ENCODE measurements at regions not wholly inside any gene's neighbourhood (a gene's known extent, or its start where the extent isn't known, plus 50 kb on each side); places are given as distances from the start of the nearest gene placed in this dataset.

DNA sequence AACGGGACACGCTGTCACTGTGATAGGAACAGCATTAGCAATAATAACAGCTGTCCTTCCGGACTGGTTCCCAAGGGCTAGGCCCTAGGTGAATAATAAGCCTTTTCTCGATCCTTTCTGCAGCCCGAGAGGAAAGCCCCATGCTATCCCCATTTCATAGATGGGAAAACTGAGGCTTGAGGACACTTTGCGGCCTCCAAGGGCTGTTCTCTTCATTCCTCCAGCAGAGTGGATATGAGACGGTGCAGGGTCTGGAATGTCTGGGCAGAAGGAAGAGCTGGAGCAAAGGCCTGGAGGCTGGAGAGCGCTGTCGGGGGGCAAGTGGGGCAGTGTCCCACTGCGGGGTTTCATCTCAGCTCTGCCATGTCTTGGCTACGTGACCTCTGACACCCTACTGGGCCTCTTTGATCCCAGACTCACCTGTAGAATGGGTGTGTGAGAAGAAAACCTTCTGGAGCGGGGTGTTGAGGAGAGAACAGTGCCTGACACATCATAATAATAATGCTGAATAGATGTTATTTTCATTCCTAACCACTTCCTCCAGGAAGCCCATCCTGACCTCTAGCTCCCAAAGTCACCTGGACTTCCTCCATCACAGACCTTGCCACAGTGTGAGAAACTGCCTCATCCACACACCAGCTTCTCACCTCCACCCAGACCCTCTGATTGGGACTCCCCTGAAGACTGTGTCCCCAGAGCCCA is 74.8 kb downstream of the CEBPB start:
- H3K9ac ChIP-seq (ENCODE audit: control insufficient read depth, extremely low read depth, insufficient read depth, low read length), result no peak overlapping the region
- no peak for DNase-seq (ENCODE audit: low read depth, low spot score)
- dilution Hi-C loops (cut with MboI; ENCODE audit: extremely low pct_ligation_motif_present, low sequenced_read_pairs), result no loop called here

DNA sequence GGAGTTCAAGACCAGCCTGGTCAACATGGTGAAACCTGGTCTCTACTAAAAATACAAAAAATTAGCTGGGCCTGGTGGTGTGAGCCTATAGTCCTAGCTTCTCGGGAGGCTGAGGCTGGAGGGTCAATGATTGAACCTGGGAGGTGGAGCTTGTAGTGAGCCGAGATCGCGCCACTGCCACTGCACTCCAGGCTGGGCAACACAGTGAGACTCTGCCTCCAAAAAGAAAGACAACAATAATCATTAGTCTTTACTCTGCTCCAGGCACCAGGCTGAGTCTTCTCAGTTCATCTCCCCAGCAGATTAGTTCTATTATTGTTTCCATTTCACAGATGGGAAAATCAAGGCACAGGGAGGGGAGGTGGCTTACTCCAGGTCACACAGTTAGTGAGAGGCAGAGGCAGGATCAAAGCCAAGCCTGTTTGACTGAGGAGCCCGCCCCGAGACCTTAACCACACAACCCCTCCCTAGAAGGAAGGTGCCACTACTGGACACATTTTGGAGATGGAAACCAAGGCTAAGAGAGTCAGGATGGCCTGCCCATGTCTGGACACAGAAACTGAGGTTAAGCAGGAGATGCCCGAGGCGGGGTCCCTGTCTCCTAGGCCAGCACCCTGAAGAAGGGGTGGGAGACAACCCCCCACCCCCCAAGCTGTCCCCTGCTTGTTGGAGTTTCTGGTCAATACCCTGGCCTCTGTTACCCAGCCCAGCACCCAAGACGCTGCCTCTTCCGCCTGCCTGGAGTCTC is 75.8 kb downstream of the CEBPB start:
- Histone ChIP-seq H3K4me2 (ENCODE audit: control insufficient read depth, extremely low read depth, insufficient read depth, low read depth, low read length) (no peak overlapping the region), H4K20me1 (ENCODE audit: control insufficient read depth, extremely low read depth, insufficient read depth, low read length) (no peaks in the 10 kb centered on the region), H3K9ac (ENCODE audit: control insufficient read depth, extremely low read depth, insufficient read depth, low read length) (peak overlapping the region; percentile 15), H3K27me3 (ENCODE audit: control insufficient read depth, extremely low read depth, insufficient read depth, low read length) (no peaks in the 10 kb centered on the region), H3K9me3 (ENCODE audit: control insufficient read depth, low read depth, low read length) (no peaks in the 10 kb centered on the region), H3K27ac (ENCODE audit: control insufficient read depth, insufficient read depth, low read length) (no peak overlapping the region), H3K9me1 (ENCODE audit: control insufficient read depth, extremely low read depth, insufficient read depth, low read length) (no peaks in the 10 kb centered on the region), H3K4me1 (ENCODE audit: control insufficient read depth, extremely low read depth, insufficient read depth, low read length) (peaks cover 14% of the 10 kb centered on the region), H3K4me3 (ENCODE audit: control insufficient read depth in 2 of 3, extremely low read depth in 1 of 3, insufficient read depth in 2 of 3, low read depth in 1 of 3, low read length in 3 of 3) (no peak overlapping the region), H3K36me3 (ENCODE audit: control insufficient read depth in 2 of 2, extremely low read depth in 1 of 2, insufficient read depth in 2 of 2, low read length in 2 of 2) (no peaks in the 10 kb centered on the region), H3K79me2 (ENCODE audit: control insufficient read depth, insufficient read depth, low read length) (no peaks in the 10 kb centered on the region), H2AFZ (ENCODE audit: control insufficient read depth, low read length) (peak overlapping the region; percentile 64)
- no peak for DNase-seq (ENCODE audit: low read depth, low spot score)
- TF ChIP-seq, protein P1, sequence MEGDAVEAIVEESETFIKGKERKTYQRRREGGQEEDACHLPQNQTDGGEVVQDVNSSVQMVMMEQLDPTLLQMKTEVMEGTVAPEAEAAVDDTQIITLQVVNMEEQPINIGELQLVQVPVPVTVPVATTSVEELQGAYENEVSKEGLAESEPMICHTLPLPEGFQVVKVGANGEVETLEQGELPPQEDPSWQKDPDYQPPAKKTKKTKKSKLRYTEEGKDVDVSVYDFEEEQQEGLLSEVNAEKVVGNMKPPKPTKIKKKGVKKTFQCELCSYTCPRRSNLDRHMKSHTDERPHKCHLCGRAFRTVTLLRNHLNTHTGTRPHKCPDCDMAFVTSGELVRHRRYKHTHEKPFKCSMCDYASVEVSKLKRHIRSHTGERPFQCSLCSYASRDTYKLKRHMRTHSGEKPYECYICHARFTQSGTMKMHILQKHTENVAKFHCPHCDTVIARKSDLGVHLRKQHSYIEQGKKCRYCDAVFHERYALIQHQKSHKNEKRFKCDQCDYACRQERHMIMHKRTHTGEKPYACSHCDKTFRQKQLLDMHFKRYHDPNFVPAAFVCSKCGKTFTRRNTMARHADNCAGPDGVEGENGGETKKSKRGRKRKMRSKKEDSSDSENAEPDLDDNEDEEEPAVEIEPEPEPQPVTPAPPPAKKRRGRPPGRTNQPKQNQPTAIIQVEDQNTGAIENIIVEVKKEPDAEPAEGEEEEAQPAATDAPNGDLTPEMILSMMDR (optimal IDR thresholded peaks at IDR 0.05 in 1 of 3, IDR thresholded peaks at IDR 0.05 in 1 of 3, conservative IDR thresholded peaks at IDR 0.05 in 1 of 3; ENCODE audit: extremely low read depth in 1 of 3, insufficient read depth in 2 of 3, low read length in 3 of 3), result no peak
- no peak for TF ChIP-seq EZH2 (IDR thresholded peaks at IDR 0.05; ENCODE audit: low read length)
- no peak for FAIRE-seq
- dilution Hi-C loops (cut with MboI; ENCODE audit: extremely low pct_ligation_motif_present, low sequenced_read_pairs), result no loop called here

More for the DNA sequence above, 74.8 kb downstream of the CEBPB start:
- Histone ChIP-seq H3K9me1 (ENCODE audit: control insufficient read depth, extremely low read depth, insufficient read depth, low read length) (no peaks in the 10 kb centered on the region), H3K9me3 (ENCODE audit: control insufficient read depth, low read depth, low read length) (no peaks in the 10 kb centered on the region), H2AFZ (ENCODE audit: control insufficient read depth, low read length) (no peak overlapping the region), H3K4me1 (ENCODE audit: control insufficient read depth, extremely low read depth, insufficient read depth, low read length) (peaks cover 14% of the 10 kb centered on the region), H3K4me2 (ENCODE audit: control insufficient read depth, extremely low read depth, insufficient read depth, low read depth, low read length) (no peak overlapping the region), H3K79me2 (ENCODE audit: control insufficient read depth, insufficient read depth, low read length) (no peaks in the 10 kb centered on the region), H4K20me1 (ENCODE audit: control insufficient read depth, extremely low read depth, insufficient read depth, low read length) (no peaks in the 10 kb centered on the region), H3K27me3 (ENCODE audit: control insufficient read depth, extremely low read depth, insufficient read depth, low read length) (no peaks in the 10 kb centered on the region), H3K36me3 (ENCODE audit: control insufficient read depth in 2 of 2, extremely low read depth in 1 of 2, insufficient read depth in 2 of 2, low read length in 2 of 2) (no peaks in the 10 kb centered on the region), H3K4me3 (ENCODE audit: control insufficient read depth in 2 of 3, extremely low read depth in 1 of 3, insufficient read depth in 2 of 3, low read depth in 1 of 3, low read length in 3 of 3) (no peak overlapping the region), H3K27ac (ENCODE audit: control insufficient read depth, insufficient read depth, low read length) (no peak overlapping the region)
- no peak for TF ChIP-seq EZH2 (IDR thresholded peaks at IDR 0.05; ENCODE audit: low read length)
- TF ChIP-seq, protein P1 (optimal IDR thresholded peaks at IDR 0.05 in 1 of 3, IDR thresholded peaks at IDR 0.05 in 1 of 3, conservative IDR thresholded peaks at IDR 0.05 in 1 of 3; ENCODE audit: extremely low read depth in 1 of 3, insufficient read depth in 2 of 3, low read length in 3 of 3), result no peak
- FAIRE-seq, result no peak

Measured in keratinocyte (primary cell).